GM12874 (cell line): ENCODE measurements at regions not wholly inside any gene's neighbourhood (a gene's known extent, or its start where the extent isn't known, plus 50 kb on each side); places are given as distances from the start of the nearest gene placed in this dataset.

Source experiments
- TF ChIP-seq, protein P1 (sequence below): IDR thresholded peaks from 2 replicates; pipeline ENCODE4 v1.5.1; 2011; ENCODE audit warnings: low read depth, mild to moderate bottlenecking, control low read depth, low read length, moderate library complexity; ENCODE audit not compliant: insufficient read depth

DNA sequence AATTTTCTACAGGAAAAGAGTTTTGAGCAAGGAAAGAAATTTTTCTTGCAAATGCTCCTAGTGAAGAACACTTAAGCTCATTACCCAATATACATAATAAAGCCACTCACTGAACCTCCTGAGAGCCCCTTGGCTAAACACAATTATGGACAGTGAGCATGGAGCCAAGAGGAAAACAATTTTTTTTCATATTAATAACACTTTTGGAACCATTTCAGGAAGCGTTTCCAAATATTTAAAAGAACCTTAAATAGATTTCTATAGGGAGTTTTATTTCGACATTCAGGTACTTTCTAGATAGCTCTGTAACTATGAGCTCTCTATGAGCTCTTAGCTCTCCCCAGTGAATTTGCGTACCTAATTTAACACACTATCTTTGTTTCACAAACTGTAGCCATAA, 581.1 kb downstream of the ZNF385D start:
- TF ChIP-seq, protein P1, sequence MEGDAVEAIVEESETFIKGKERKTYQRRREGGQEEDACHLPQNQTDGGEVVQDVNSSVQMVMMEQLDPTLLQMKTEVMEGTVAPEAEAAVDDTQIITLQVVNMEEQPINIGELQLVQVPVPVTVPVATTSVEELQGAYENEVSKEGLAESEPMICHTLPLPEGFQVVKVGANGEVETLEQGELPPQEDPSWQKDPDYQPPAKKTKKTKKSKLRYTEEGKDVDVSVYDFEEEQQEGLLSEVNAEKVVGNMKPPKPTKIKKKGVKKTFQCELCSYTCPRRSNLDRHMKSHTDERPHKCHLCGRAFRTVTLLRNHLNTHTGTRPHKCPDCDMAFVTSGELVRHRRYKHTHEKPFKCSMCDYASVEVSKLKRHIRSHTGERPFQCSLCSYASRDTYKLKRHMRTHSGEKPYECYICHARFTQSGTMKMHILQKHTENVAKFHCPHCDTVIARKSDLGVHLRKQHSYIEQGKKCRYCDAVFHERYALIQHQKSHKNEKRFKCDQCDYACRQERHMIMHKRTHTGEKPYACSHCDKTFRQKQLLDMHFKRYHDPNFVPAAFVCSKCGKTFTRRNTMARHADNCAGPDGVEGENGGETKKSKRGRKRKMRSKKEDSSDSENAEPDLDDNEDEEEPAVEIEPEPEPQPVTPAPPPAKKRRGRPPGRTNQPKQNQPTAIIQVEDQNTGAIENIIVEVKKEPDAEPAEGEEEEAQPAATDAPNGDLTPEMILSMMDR: no peak

DNA sequence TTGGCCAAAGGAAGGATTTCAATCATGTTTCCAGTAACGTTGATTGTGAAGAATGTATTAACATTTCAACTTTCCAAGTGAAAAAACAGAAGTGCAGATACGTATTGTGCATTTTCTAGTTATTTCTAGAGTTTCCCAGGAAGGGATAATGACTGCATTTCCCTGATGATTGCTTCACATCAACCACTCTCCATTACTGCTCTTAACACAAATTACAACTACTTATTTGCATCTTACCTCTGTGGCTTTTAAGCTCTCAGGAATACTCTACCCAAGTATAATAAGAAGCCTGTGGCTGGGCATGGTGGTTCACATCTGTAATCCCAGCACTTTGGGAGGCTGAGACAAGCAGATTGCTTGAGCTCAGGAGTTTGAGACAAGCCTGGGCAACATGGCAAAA, 582.5 kb downstream of the ZNF385D start:
- TF ChIP-seq, protein P1: no peak

DNA sequence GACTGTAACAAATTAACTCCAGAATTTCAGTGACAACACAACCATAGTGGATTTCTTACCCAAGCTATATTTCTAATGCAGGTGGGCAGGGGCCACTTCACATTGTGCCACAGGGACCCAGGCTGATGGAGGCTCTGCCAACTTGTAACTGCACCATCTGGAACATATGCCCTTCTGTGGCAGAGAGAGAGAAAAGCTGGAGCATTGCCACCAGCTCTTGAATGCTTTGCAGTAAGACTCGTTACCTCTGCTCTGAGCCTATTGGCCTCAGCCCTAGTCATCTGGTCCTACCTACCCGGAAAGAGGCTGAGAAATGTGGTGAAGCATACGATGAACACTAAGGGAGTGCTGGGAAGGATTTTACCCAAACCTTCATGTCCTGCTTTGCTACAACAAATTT, 587.1 kb downstream of the ZNF385D start:
- TF ChIP-seq, protein P1: no peak

DNA sequence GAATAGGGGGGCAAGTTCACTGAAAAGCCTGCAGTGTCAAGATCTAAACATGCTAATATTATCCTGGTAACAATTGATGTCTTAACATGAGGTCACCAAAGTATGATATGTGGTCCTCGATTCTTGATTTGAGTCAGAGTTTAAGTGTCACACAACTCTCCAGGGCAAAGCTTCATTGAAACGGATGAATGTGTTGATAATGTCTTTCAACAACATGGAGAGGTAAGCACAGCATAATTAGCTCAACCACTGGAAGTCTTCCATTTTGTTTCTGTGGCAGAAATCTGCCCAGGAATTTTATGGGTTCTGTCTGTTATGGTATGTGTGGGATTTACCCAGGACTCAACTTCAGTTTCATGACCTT, 591.5 kb downstream of the ZNF385D start:
- TF ChIP-seq, protein P1: no peak

DNA sequence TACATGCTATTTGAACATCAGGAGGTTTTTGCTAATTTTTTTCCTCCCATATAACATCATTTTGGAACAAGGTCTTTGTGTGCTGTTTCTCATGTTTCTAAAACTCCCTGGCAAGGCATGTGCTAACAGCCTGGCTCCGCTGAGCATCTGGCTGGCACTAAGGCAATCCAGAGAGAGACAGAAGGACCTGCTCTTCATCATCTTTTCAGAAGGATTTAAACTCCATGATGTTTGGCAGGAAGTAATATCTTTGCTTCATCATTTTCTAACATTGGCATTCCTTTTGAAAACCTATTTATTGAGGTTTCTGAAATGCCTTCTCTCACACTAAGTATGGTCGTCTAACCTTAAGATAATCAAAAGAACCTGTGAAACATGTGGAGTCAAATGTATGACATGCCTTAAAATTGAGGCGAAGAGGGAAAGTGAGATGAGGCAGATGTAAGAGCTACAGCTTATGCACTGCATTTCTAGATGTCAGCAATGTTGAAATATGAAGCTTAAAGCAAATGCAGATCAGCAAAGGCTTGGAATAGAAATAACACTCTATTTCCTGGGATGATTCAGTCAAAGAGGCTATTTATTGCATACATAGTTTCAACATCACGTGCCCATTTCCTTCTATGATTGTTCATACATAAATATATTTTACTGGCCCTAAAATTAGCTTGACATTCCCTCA, 592.0 kb downstream of the ZNF385D start:
- TF ChIP-seq, protein P1: no peak

DNA sequence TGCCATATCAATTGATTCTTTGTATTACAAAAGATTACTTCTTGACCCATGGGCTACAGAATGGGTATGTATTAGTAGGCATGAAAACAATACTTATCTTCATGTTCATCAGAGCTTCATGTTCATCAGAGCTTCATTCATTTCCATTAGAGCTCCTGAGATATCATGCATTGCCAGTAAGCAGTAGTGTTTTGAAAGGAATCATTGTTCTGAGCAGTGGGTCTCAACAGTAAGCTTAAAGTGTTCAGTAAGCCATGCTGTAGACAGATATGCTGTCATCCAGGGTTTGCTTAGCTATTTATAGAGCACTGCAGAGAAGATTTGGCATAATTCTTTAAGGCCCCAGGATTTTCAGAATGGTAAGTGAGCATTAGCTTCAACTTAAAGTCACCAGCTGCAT, 596.1 kb downstream of the ZNF385D start:
- TF ChIP-seq, protein P1: no peak

DNA sequence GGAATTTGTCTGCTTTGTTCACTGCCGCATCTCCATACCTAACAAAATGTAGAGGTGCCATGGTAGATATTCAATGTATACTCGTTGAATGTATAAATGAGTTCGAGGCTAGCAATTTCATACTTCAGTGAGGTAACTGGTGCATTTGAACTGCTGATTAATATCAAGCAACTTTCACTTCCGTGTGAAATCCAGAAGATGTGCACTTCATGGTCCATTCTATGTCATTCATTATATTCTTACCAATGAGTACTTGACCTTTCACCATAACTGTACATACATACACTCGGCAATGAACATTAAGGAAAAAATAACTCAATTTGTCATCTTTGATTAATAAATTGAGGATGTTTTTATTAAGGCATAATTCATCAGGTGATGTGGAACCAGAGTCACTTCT, 598.5 kb downstream of the ZNF385D start:
- TF ChIP-seq, protein P1: no peak
